KMS-11 (cell line): ENCODE measurements at regions not wholly inside any gene's neighbourhood (a gene's known extent, or its start where the extent isn't known, plus 50 kb on each side); places are given as distances from the start of the nearest gene placed in this dataset.

Experiments used
- H2AFZ ChIP-seq: fragments of 200-600 bp; sonication (generic); 2 replicates; pipeline ENCODE4 v1.6.1; 2016; ENCODE audit warnings: antibody characterized with exemption, mixed run types, low read depth
- H3K27ac ChIP-seq: fragments of 200-600 bp; sonication (generic); 2 replicates; pipeline ENCODE4 v1.6.1; 2016; ENCODE audit warnings: mild to moderate bottlenecking, mixed run types
- H3K27me3 ChIP-seq: fragments of 200-600 bp; sonication (generic); 2 replicates; pipeline ENCODE4 v1.6.1; 2017; ENCODE audit warnings: mild to moderate bottlenecking, low read depth, mixed run types, moderate library complexity; ENCODE audit not compliant: insufficient read depth
- H3K36me3 ChIP-seq: fragments of 200-600 bp; sonication (generic); 2 replicates; pipeline ENCODE4 v1.6.1; 2017; ENCODE audit warnings: mild to moderate bottlenecking, mixed run types; ENCODE audit not compliant: insufficient read depth
- H3K4me1 ChIP-seq: fragments of 200-600 bp; sonication (generic); 2 replicates; pipeline ENCODE4 v1.6.1; 2016; ENCODE audit warnings: mild to moderate bottlenecking, low read depth, mixed run types; ENCODE audit not compliant: poor library complexity, severe bottlenecking
- H3K4me2 ChIP-seq: fragments of 200-600 bp; sonication (generic); 2 replicates; pipeline ENCODE4 v1.7.0; 2016; ENCODE audit warnings: mild to moderate bottlenecking, mixed run types
- H3K4me3 ChIP-seq: fragments of 200-600 bp; sonication (generic); IDR thresholded peaks from 2 replicates; pipeline ENCODE4 v1.6.1; 2017; ENCODE audit warnings: low read depth, low read length, mixed read lengths; ENCODE audit not compliant: insufficient read depth
- H3K79me2 ChIP-seq: fragments of 200-600 bp; sonication (generic); 2 replicates; pipeline ENCODE4 v1.6.1; 2016; ENCODE audit warnings: low read depth, mixed run types; ENCODE audit not compliant: insufficient read depth
- H3K9ac ChIP-seq: fragments of 200-600 bp; sonication (generic); 2 replicates; pipeline ENCODE4 v1.6.1; 2016; ENCODE audit warnings: mild to moderate bottlenecking, mixed run types
- H4K20me1 ChIP-seq: fragments of 200-600 bp; sonication (generic); 2 replicates; pipeline ENCODE4 v1.6.1; 2016; ENCODE audit warnings: mild to moderate bottlenecking, mixed run types; ENCODE audit not compliant: insufficient read depth
- TF ChIP-seq, protein P1 (sequence below): fragments of 200-600 bp; sonication (generic); conservative IDR thresholded peaks from 2 replicates; pipeline ENCODE4 v1.6.1; 2017; ENCODE audit warnings: low read depth, mild to moderate bottlenecking, antibody characterized with exemption, low read length, moderate library complexity, mixed read lengths

GRCh38 chr3:64832098-64832497, 144.3 kb upstream of the ADAMTS9 start:
- no peak overlapping the region for H3K4me2 ChIP-seq

DNA sequence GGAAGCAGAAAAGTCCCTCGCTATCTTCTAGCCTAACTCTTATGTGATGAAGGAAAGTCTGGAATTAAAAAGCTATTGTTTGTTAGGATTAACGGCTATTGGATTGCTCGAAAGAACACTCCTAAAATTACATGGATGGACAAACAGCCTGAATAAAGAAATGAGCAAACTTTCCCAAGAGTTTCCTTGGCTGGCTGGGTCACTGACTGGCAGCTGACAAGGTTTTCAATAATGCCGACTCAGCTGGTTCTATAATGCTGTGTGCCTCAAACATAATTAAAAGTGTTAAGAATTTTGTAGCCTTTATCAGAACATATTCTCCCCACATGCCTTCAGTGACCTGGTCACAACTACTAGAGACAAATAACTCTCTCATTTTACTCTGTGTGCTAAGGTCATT, 142.9 kb upstream of the ADAMTS9 start:
- Histone ChIP-seq H3K27me3 (no peaks in the 10 kb centered on the region), H3K4me2 (no peak overlapping the region), H3K36me3 (no peaks in the 10 kb centered on the region), H4K20me1 (no peaks in the 10 kb centered on the region), H3K27ac (no peak overlapping the region), H3K79me2 (no peaks in the 10 kb centered on the region), H3K4me1 (no peaks in the 10 kb centered on the region), H2AFZ (no peak overlapping the region), H3K4me3 (no peak overlapping the region), H3K9ac (no peak overlapping the region)
- TF ChIP-seq, protein P1, sequence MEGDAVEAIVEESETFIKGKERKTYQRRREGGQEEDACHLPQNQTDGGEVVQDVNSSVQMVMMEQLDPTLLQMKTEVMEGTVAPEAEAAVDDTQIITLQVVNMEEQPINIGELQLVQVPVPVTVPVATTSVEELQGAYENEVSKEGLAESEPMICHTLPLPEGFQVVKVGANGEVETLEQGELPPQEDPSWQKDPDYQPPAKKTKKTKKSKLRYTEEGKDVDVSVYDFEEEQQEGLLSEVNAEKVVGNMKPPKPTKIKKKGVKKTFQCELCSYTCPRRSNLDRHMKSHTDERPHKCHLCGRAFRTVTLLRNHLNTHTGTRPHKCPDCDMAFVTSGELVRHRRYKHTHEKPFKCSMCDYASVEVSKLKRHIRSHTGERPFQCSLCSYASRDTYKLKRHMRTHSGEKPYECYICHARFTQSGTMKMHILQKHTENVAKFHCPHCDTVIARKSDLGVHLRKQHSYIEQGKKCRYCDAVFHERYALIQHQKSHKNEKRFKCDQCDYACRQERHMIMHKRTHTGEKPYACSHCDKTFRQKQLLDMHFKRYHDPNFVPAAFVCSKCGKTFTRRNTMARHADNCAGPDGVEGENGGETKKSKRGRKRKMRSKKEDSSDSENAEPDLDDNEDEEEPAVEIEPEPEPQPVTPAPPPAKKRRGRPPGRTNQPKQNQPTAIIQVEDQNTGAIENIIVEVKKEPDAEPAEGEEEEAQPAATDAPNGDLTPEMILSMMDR: no peak

More at GRCh38 chr3:64832098-64832497, 144.3 kb upstream of the ADAMTS9 start:
- H3K27me3 ChIP-seq: no peaks in the 10 kb centered on the region
- H3K4me3 ChIP-seq: no peak overlapping the region
- H3K36me3 ChIP-seq: no peaks in the 10 kb centered on the region
- no peaks in the 10 kb centered on the region for H3K4me1 ChIP-seq
- H3K9ac ChIP-seq: no peak overlapping the region
- H2AFZ ChIP-seq: no peak overlapping the region
- no peak overlapping the region for H3K27ac ChIP-seq
- TF ChIP-seq, protein P1: no peak
- no peaks in the 10 kb centered on the region for H3K79me2 ChIP-seq
- no peaks in the 10 kb centered on the region for H4K20me1 ChIP-seq

GRCh38 chr3:64829331-64829730, 141.5 kb upstream of the ADAMTS9 start:
- Histone ChIP-seq H3K4me1 (no peaks in the 10 kb centered on the region), H3K36me3 (no peaks in the 10 kb centered on the region), H3K27me3 (no peaks in the 10 kb centered on the region), H3K9ac (no peak overlapping the region), H4K20me1 (no peaks in the 10 kb centered on the region), H2AFZ (no peak overlapping the region), H3K27ac (no peak overlapping the region), H3K4me3 (no peak overlapping the region), H3K4me2 (no peak overlapping the region), H3K79me2 (no peaks in the 10 kb centered on the region)
- TF ChIP-seq, protein P1: no peak

DNA sequence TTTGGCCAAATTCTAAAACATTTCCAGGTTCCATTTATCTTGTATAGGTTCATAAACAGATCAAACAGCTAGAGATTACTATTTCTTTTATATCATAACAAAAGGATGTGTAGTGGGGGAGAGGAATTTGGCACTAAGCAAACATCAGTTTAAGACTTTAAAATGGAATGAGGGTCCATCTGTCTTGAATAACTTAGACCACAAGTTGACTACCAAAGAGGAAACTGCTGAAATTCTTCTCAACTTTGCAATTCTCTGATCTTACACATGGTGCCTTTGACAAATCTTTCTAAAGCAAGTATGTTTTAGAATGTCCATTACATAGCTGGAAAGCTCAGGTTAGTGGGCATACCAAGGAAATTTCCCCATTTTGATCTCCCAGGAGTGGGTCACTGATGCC, 140.5 kb upstream of the ADAMTS9 start:
- Histone ChIP-seq H4K20me1 (no peaks in the 10 kb centered on the region), H2AFZ (no peak overlapping the region), H3K27me3 (no peaks in the 10 kb centered on the region), H3K4me1 (no peaks in the 10 kb centered on the region), H3K79me2 (no peaks in the 10 kb centered on the region), H3K36me3 (no peaks in the 10 kb centered on the region), H3K27ac (no peak overlapping the region), H3K9ac (no peak overlapping the region), H3K4me2 (no peak overlapping the region), H3K4me3 (no peak overlapping the region)
- TF ChIP-seq, protein P1: no peak
